HepG2 (cell line): ENCODE measurements at regions not wholly inside any gene's neighbourhood (a gene's known extent, or its start where the extent isn't known, plus 50 kb on each side); places are given as distances from the start of the nearest gene placed in this dataset.

Experiments used
- ATAC-seq: fragments of 200-7000 bp; cut with Tn5 transposase; 3 replicates; pipeline ENCODE4 v1.9.1; 2020; ENCODE audit warnings: mild to moderate bottlenecking, moderate library complexity
- BruUV-seq: library from RNA; stranded (reverse); fragments of 400-500 nt; replicated peaks from 2 replicates; lab custom pipeline; 2021; lab: Mats Ljungman, UMichigan
- CTCF ChIA-PET: fragments of 300-600 bp; formaldehyde crosslinking; extraction: SDS; loops from one replicate; lab custom pipeline; 2021; ENCODE audit warnings: low total read pairs, inconsistent platforms, low intra/inter-chr PET ratio; lab: Yijun Ruan, JAX
- POLR2A ChIA-PET: fragments of 350-600 bp; sonication (Branson Sonifier 250); formaldehyde crosslinking; loops from one replicate; lab custom pipeline; 2020; ENCODE audit warnings: antibody characterized with exemption, inconsistent platforms; lab: Yijun Ruan, JAX
- DNase-seq: peaks from one replicate; pipeline ENCODE4 v3.0.0-alpha.2; 2015; ENCODE audit warnings: low spot score
- FAIRE-seq: peaks from 3 replicates; lab custom pipeline; 2011; peaks lifted over from hg19 to GRCh38; lab: Jason Lieb, UNC
- H2AFZ ChIP-seq: one replicate; pipeline ENCODE4 v1.6.1; 2011; ENCODE audit warnings: low read length, inconsistent platforms
- H3K27ac ChIP-seq: fragments of 300-600 bp; 3 replicates; pipeline ENCODE4 v1.8.0; 2011; ENCODE audit warnings: mixed run types, mild to moderate bottlenecking, mixed read lengths, low read length, inconsistent platforms; ENCODE audit not compliant: insufficient read depth; ENCODE audit errors: extremely low read length
- H3K27me3 ChIP-seq, 2 experiments: fragments of 200-600 bp in 1 of 2; 2 replicates in 1 of 2; 3 replicates in 1 of 2; pipeline versions ENCODE4 v1.6.0 to v1.8.0; 2011; ENCODE audit warnings: low read length in 2 of 2, mild to moderate bottlenecking in 2 of 2, moderate library complexity in 2 of 2, inconsistent platforms in 1 of 2; ENCODE audit not compliant: insufficient read depth in 2 of 2, control insufficient read depth in 1 of 2
- H3K36me3 ChIP-seq, 2 experiments: fragments of 200-600 bp in 1 of 2; replicated peaks in 1 of 2; 2 replicates in 1 of 2; 3 replicates in 1 of 2; pipeline versions ENCODE4 v1.5.1 to v1.8.0; 2011; ENCODE audit warnings: low read length in 2 of 2, inconsistent platforms in 1 of 2; ENCODE audit not compliant: insufficient read depth in 2 of 2, control insufficient read depth in 1 of 2
- H3K4me1 ChIP-seq: 2 replicates; pipeline ENCODE4 v1.5.1; 2012; ENCODE audit warnings: low read length, inconsistent platforms; ENCODE audit not compliant: insufficient read depth
- H3K4me2 ChIP-seq: 2 replicates; pipeline ENCODE4 v1.6.0; 2011; ENCODE audit warnings: low read depth, low read length, inconsistent platforms
- H3K4me3 ChIP-seq, 3 experiments: fragments of 200-600 bp in 1 of 3; sonication (generic), shearing (Covaris generic) in 1 of 3; replicated peaks in 1 of 3; 2 replicates each; pipeline ENCODE4 v1.5.1; 2011 to 2016; ENCODE audit warnings: low read length in 3 of 3, inconsistent platforms in 2 of 3, low read depth in 2 of 3, mild to moderate bottlenecking in 2 of 3, control low read depth in 1 of 3, mixed read lengths in 1 of 3; ENCODE audit not compliant: insufficient read depth in 1 of 3
- H3K79me2 ChIP-seq: one replicate; pipeline ENCODE4 v1.6.1; 2011; ENCODE audit warnings: low read length, inconsistent platforms; ENCODE audit not compliant: insufficient read depth
- H3K9ac ChIP-seq: 2 replicates; pipeline ENCODE4 v1.6.0; 2011; ENCODE audit warnings: mild to moderate bottlenecking, low read depth, low read length, inconsistent platforms; ENCODE audit not compliant: insufficient read depth
- H3K9me3 ChIP-seq: 2 replicates; pipeline ENCODE4 v1.5.1; 2012; ENCODE audit warnings: mild to moderate bottlenecking, low read length
- H4K20me1 ChIP-seq: 2 replicates; pipeline ENCODE4 v1.6.0; 2011; ENCODE audit warnings: inconsistent platforms, mild to moderate bottlenecking, low read length, moderate library complexity; ENCODE audit not compliant: insufficient read depth
- THAP8 ChIP-seq: sonication (generic); formaldehyde crosslinking; IDR thresholded peaks from 2 replicates; pipeline ENCODE4 v1.5.1; 2020; ENCODE audit warnings: missing genetic modification reagents, mild to moderate bottlenecking, borderline replicate concordance
- ZBTB49 ChIP-seq: sonication (generic); formaldehyde crosslinking; IDR thresholded peaks from 2 replicates; pipeline ENCODE4 v1.4.0; 2020; ENCODE audit warnings: missing genetic modification reagents, borderline replicate concordance
- ZNF850 ChIP-seq: sonication (generic); formaldehyde crosslinking; conservative IDR thresholded peaks from 2 replicates; pipeline ENCODE4 v1.9.0; 2021; ENCODE audit warnings: mild to moderate bottlenecking, missing genetic modification reagents
- WGBS: methylation state at CpG from one replicate; pipeline ENCODE4 v1.1.6; 2017; ENCODE audit warnings: low lambda C conversion rate; 5-methylcytosine and 5-hydroxymethylcytosine counted together
- in situ Hi-C: cut with HindIII; loops from 2 replicates; pipeline ENCODE4 v1.10.0; 2017; ENCODE audit warnings: low pct_unique_long_range_greater_than_20kb; ENCODE audit not compliant: extremely low pct_ligation_motif_present
- intact Hi-C: fragments of 100-400 bp; cut with micrococcal nuclease; formaldehyde crosslinking; loops from one replicate; pipeline ENCODE4 v1.10.0; 2022; ENCODE audit not compliant: unreplicated experiment
- TF ChIP-seq, protein P1 (sequence below): sonication (generic); formaldehyde crosslinking; IDR thresholded peaks from 2 replicates; pipeline ENCODE4 v1.4.0; 2020; ENCODE audit warnings: missing genetic modification reagents, borderline replicate concordance
- TF ChIP-seq, protein P2 (sequence below): sonication (generic); formaldehyde crosslinking; IDR thresholded peaks from 2 replicates; pipeline ENCODE4 v1.4.0; 2020; ENCODE audit warnings: missing genetic modification reagents

DNA sequence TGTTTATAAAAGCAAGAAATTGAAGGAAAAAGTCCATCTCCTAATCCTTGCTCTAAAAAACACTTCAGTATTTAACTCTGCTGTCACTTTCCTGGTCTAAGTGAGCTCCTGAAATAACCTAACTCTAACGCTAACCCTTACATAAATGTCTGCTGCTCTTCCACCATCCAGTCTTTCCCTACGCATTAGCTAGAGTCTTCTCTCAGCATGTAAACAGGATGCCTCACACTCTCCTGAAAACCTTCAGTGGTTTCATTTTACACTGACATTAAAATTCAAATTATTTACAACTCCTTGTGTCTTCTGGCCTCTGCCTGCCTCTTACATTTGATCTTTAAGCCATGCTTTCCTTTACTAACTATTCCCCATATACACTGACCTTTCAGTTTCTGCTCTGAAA is 697.6 kb upstream of the CXADR start:
- Histone ChIP-seq H2AFZ (no peak overlapping the region), H3K36me3 (no peaks in the 10 kb centered on the region), H3K4me3 (no peak overlapping the region), H3K9ac (no peak overlapping the region), H3K4me1 (no peaks in the 10 kb centered on the region), H3K9me3 (no peaks in the 10 kb centered on the region), H3K79me2 (no peaks in the 10 kb centered on the region), H3K27ac (no peak overlapping the region), H4K20me1 (no peaks in the 10 kb centered on the region), H3K27me3 (no peaks in the 10 kb centered on the region), H3K4me2 (no peak overlapping the region)
- ChIA-PET CTCF (no interaction called here), POLR2A (no interaction called here)
- 50% methylated on average over 2 of the region's 2 CpGs for WGBS
- intact Hi-C loops (no loop called here), in situ Hi-C loops (no loop called here)
- BruUV-seq = no TSS peak
- FAIRE-seq (no peak), DNase-seq (no peak), ATAC-seq (no peak)
- TF ChIP-seq, protein P1, sequence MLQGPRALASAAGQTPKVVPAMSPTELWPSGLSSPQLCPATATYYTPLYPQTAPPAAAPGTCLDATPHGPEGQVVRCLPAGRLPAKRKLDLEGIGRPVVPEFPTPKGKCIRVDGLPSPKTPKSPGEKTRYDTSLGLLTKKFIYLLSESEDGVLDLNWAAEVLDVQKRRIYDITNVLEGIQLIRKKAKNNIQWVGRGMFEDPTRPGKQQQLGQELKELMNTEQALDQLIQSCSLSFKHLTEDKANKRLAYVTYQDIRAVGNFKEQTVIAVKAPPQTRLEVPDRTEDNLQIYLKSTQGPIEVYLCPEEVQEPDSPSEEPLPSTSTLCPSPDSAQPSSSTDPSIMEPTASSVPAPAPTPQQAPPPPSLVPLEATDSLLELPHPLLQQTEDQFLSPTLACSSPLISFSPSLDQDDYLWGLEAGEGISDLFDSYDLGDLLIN (CRISPR knock-in tag) = no peak
- TF ChIP-seq, protein P2, sequence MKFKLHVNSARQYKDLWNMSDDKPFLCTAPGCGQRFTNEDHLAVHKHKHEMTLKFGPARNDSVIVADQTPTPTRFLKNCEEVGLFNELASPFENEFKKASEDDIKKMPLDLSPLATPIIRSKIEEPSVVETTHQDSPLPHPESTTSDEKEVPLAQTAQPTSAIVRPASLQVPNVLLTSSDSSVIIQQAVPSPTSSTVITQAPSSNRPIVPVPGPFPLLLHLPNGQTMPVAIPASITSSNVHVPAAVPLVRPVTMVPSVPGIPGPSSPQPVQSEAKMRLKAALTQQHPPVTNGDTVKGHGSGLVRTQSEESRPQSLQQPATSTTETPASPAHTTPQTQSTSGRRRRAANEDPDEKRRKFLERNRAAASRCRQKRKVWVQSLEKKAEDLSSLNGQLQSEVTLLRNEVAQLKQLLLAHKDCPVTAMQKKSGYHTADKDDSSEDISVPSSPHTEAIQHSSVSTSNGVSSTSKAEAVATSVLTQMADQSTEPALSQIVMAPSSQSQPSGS = no peak
- TF ChIP-seq ZBTB49 (no peak), ZNF850 (no peak), THAP8 (CRISPR knock-in tag) (no peak)
